Right cardiac atrium (tissue), 5 donors: ENCODE measurements at regions not wholly inside any gene's neighbourhood (a gene's known extent, or its start where the extent isn't known, plus 50 kb on each side); places are given as distances from the start of the nearest gene placed in this dataset.
A peak's percentile ranks its signal among the peaks of the same experiment; 100 is the strongest.

Experiments
- ATAC-seq, 2 donors: fragments of 200-7000 bp; cut with Tn5 transposase; one replicate each; pipeline versions ENCODE4 v1.8.0 to v1.9.1; 2020; ENCODE audit warnings: moderate library complexity in 2 of 2, mild to moderate bottlenecking in 1 of 2
- DNase-seq, 3 donors: peaks; one replicate each; pipeline ENCODE4 v3.0.0-alpha.2; 2020
- H3K27ac ChIP-seq: one replicate; pipeline ENCODE4 v1.5.1; 2013; ENCODE audit warnings: mild to moderate bottlenecking, low read length, control low read depth, moderate library complexity
- H3K27me3 ChIP-seq: one replicate; pipeline ENCODE4 v1.6.1; 2013; ENCODE audit not compliant: control insufficient read depth, insufficient read depth
- H3K4me1 ChIP-seq: one replicate; pipeline ENCODE4 v1.6.1; 2013; ENCODE audit warnings: low read length; ENCODE audit not compliant: control insufficient read depth, insufficient read depth
- H3K4me3 ChIP-seq: one replicate; pipeline ENCODE4 v1.5.1; 2013; ENCODE audit warnings: low read length, control low read depth
- H3K9me3 ChIP-seq: one replicate; pipeline ENCODE4 v1.6.1; 2013; ENCODE audit warnings: low read length; ENCODE audit not compliant: control insufficient read depth
- WGBS: extraction: QIAGEN DNeasy Blood & Tissue Kit; methylation state at CpG from one replicate; pipeline ENCODE4 v1.1.7; 2013; 5-methylcytosine and 5-hydroxymethylcytosine counted together
- intact Hi-C, 4 donors: fragments of 100-400 bp; cut with DNase I; formaldehyde crosslinking; loops; one replicate each; pipeline versions ENCODE4 v1.11.0 to v1.14.0; 2022 to 2023
- donor health status: healthy with polysubstance abuse.
- donor health status: DM: no; HTN: yes; CAD: no.
- donor health status: DM: no; HTN: no; CAD: no.
- donor health status: DM: no; HTN: yes; CAD: no; lungs with severe emphysema.
- donor health status: DM: yes; HTN: yes; CAD: no.

GRCh38 chr14:71225113-71225512 lies 317.9 kb downstream of the PCNX1 start:
- 48% methylated on average over 2 of the region's 2 CpGs for WGBS
- intact Hi-C loops, result no loop called here

GRCh38 chr14:71228711-71229110 lies 321.5 kb downstream of the PCNX1 start:
- Histone ChIP-seq H3K27ac (no peak overlapping the region), H3K4me3 (no peak overlapping the region), H3K27me3 (no peaks in the 10 kb centered on the region), H3K4me1 (no peaks in the 10 kb centered on the region), H3K9me3 (no peaks in the 10 kb centered on the region)
- intact Hi-C loops, result no loop called here
- no peak for DNase-seq
- ATAC-seq, result no peak
- 71% methylated on average over 2 of the region's 2 CpGs for WGBS

More at GRCh38 chr14:71225113-71225512, 317.9 kb downstream of the PCNX1 start:
- ATAC-seq (no peak), DNase-seq (no peak)
- no peak overlapping the region for H3K27ac ChIP-seq
- H3K4me3 ChIP-seq, result no peak overlapping the region
- no peaks in the 10 kb centered on the region for H3K27me3 ChIP-seq
- no peaks in the 10 kb centered on the region for H3K9me3 ChIP-seq
- H3K4me1 ChIP-seq, result no peaks in the 10 kb centered on the region

GRCh38 chr14:71229875-71230274 lies 322.6 kb downstream of the PCNX1 start:
- H3K4me1 ChIP-seq, result no peaks in the 10 kb centered on the region
- no peak overlapping the region for H3K27ac ChIP-seq
- no peaks in the 10 kb centered on the region for H3K27me3 ChIP-seq
- H3K9me3 ChIP-seq, result no peaks in the 10 kb centered on the region
- DNase-seq (no peak), ATAC-seq (no peak)
- H3K4me3 ChIP-seq, result no peak overlapping the region
- 87% methylated on average over 7 of the region's 7 CpGs for WGBS
- intact Hi-C loops, result no loop called here

- DNase-seq (no peak), ATAC-seq (no peak)
- intact Hi-C loops, result no loop called here
- Histone ChIP-seq H3K9me3 (no peaks in the 10 kb centered on the region), H3K27ac (no peak overlapping the region), H3K4me3 (no peak overlapping the region), H3K27me3 (no peaks in the 10 kb centered on the region), H3K4me1 (no peaks in the 10 kb centered on the region)
- 89% methylated on average over 13 of the region's 13 CpGs for WGBS
These were observed 323.6 kb downstream of the PCNX1 start for GRCh38 chr14:71230897-71231296.

- no peak for ATAC-seq
- intact Hi-C loops, result no loop called here
These were observed 324.5 kb downstream of the PCNX1 start for GRCh38 chr14:71231521-71232393.

GRCh38 chr14:71232506-71232905 lies 325.2 kb downstream of the PCNX1 start:
- H3K27ac ChIP-seq, result no peak overlapping the region
- 94% methylated on average over 12 of the region's 12 CpGs for WGBS
- intact Hi-C loops, result no loop called here
- no peak overlapping the region for H3K4me3 ChIP-seq
- no peaks in the 10 kb centered on the region for H3K9me3 ChIP-seq
- DNase-seq, result no peak
- ATAC-seq, result no peak
- H3K27me3 ChIP-seq, result no peaks in the 10 kb centered on the region
- no peaks in the 10 kb centered on the region for H3K4me1 ChIP-seq

More at GRCh38 chr14:71231521-71232393, 324.5 kb downstream of the PCNX1 start:
- no peak for DNase-seq
- Histone ChIP-seq H3K9me3 (no peaks in the 10 kb centered on the region), H3K4me1 (no peaks in the 10 kb centered on the region), H3K27ac (no peak overlapping the region), H3K4me3 (no peak overlapping the region), H3K27me3 (no peaks in the 10 kb centered on the region)
- 78% methylated on average over 16 of the region's 16 CpGs for WGBS

GRCh38 chr14:71235875-71236274 lies 328.6 kb downstream of the PCNX1 start:
- DNase-seq (peak; percentile 54 to 75 (median 74)), ATAC-seq (peak; percentile 83 to 86)
- WGBS, result 48% methylated on average over 7 of the region's 7 CpGs
- peaks cover 3% of the 10 kb centered on the region for H3K4me1 ChIP-seq
- intact Hi-C loops, result no loop called here
- H3K9me3 ChIP-seq, result no peaks in the 10 kb centered on the region
- H3K27ac ChIP-seq, result no peak overlapping the region
- no peaks in the 10 kb centered on the region for H3K27me3 ChIP-seq
- no peak overlapping the region for H3K4me3 ChIP-seq

GRCh38 chr14:71236487-71236886 lies 329.2 kb downstream of the PCNX1 start:
- DNase-seq, result no peak
- 57% methylated on average over 3 of the region's 3 CpGs for WGBS
- Histone ChIP-seq H3K27me3 (no peaks in the 10 kb centered on the region), H3K27ac (no peak overlapping the region), H3K4me1 (peaks cover 3% of the 10 kb centered on the region), H3K9me3 (no peaks in the 10 kb centered on the region), H3K4me3 (no peak overlapping the region)
- peak in 1 of 2 donors; percentile 47 for ATAC-seq
- intact Hi-C loops, result no loop called here

- H3K27me3 ChIP-seq, result no peaks in the 10 kb centered on the region
- WGBS, result 95% methylated on average over 4 of the region's 4 CpGs
- H3K9me3 ChIP-seq, result no peaks in the 10 kb centered on the region
- no peak overlapping the region for H3K4me3 ChIP-seq
- DNase-seq (no peak), ATAC-seq (no peak)
- intact Hi-C loops, result no loop called here
- peaks cover 3% of the 10 kb centered on the region for H3K4me1 ChIP-seq
- no peak overlapping the region for H3K27ac ChIP-seq
These were observed 330.3 kb downstream of the PCNX1 start for GRCh38 chr14:71237556-71237955.

- H3K4me1 ChIP-seq, result peaks cover 3% of the 10 kb centered on the region
- no peak overlapping the region for H3K27ac ChIP-seq
- DNase-seq (no peak), ATAC-seq (no peak)
- WGBS, result 79% methylated on average over 5 of the region's 5 CpGs
- H3K4me3 ChIP-seq, result no peak overlapping the region
- intact Hi-C loops, result no loop called here
- no peaks in the 10 kb centered on the region for H3K9me3 ChIP-seq
- no peaks in the 10 kb centered on the region for H3K27me3 ChIP-seq
These were observed 331.6 kb downstream of the PCNX1 start for GRCh38 chr14:71238835-71239234.

GRCh38 chr14:71240171-71240570 lies 332.9 kb downstream of the PCNX1 start:
- H3K27ac ChIP-seq, result no peak overlapping the region
- no peaks in the 10 kb centered on the region for H3K9me3 ChIP-seq
- no peak overlapping the region for H3K4me3 ChIP-seq
- ATAC-seq, result no peak
- H3K4me1 ChIP-seq, result peaks cover 3% of the 10 kb centered on the region
- 59% methylated on average over 6 of the region's 6 CpGs for WGBS
- DNase-seq, result no peak
- intact Hi-C loops, result no loop called here
- H3K27me3 ChIP-seq, result no peaks in the 10 kb centered on the region
